SK-N-MC (cell line): ENCODE measurements at regions not wholly inside any gene's neighbourhood (a gene's known extent, or its start where the extent isn't known, plus 50 kb on each side); places are given as distances from the start of the nearest gene placed in this dataset.

Source experiments
- DNase-seq: peaks from one replicate; pipeline ENCODE4 v3.0.0-alpha.2; 2011; ENCODE audit warnings: low read depth, low spot score
- H3K27ac ChIP-seq: fragments of 200-600 bp; sonication (generic); 2 replicates; pipeline ENCODE4 v1.5.1; 2016; ENCODE audit warnings: mixed run types
- H3K36me3 ChIP-seq: fragments of 200-600 bp; sonication (generic); 2 replicates; pipeline ENCODE4 v1.6.1; 2017; ENCODE audit warnings: antibody characterized with exemption, low read length, mixed read lengths; ENCODE audit not compliant: insufficient read depth
- H3K4me3 ChIP-seq: fragments of 200-600 bp; sonication (generic); 2 replicates; pipeline ENCODE4 v1.5.1; 2016
- H3K9ac ChIP-seq: fragments of 200-600 bp; sonication (generic); 2 replicates; pipeline ENCODE4 v1.8.0; 2017; ENCODE audit warnings: mixed run types, mixed read lengths; ENCODE audit not compliant: insufficient read length
- H3K9me3 ChIP-seq: fragments of 200-600 bp; sonication (generic); 2 replicates; pipeline ENCODE4 v1.6.1; 2017; ENCODE audit warnings: low read depth, mild to moderate bottlenecking, antibody characterized with exemption, low read length, moderate library complexity, mixed read lengths
- EZH2 ChIP-seq: fragments of 200-600 bp; sonication (generic); IDR thresholded peaks from one replicate; pipeline ENCODE4 v1.6.1; 2017; ENCODE audit warnings: antibody characterized with exemption
- FOXP2 ChIP-seq: optimal IDR thresholded peaks from 2 replicates; pipeline ENCODE3; 2011; ENCODE audit warnings: mild to moderate bottlenecking, moderate library complexity; ENCODE audit not compliant: insufficient read depth; ENCODE audit errors: extremely low read length, control extremely low read depth
- POLR2AphosphoS5 ChIP-seq: IDR thresholded peaks from 2 replicates; pipeline ENCODE4 v1.6.1; 2012; ENCODE audit warnings: mild to moderate bottlenecking, low read depth, low read length, borderline replicate concordance

- H3K9me3 ChIP-seq: no peaks in the 10 kb centered on the region
- H3K4me3 ChIP-seq: no peak overlapping the region
- no peak overlapping the region for H3K27ac ChIP-seq
- no peak for TF ChIP-seq EZH2
- no peak for TF ChIP-seq POLR2AphosphoS5
- no peak for TF ChIP-seq FOXP2
- no peaks in the 10 kb centered on the region for H3K36me3 ChIP-seq
- DNase-seq: no peak
- H3K9ac ChIP-seq: no peak overlapping the region
Observed at GRCh38 chr9:85397005-85397404, 344.7 kb downstream of the AGTPBP1 start.

- Histone ChIP-seq H3K9ac (no peak overlapping the region), H3K9me3 (no peaks in the 10 kb centered on the region), H3K36me3 (no peaks in the 10 kb centered on the region), H3K4me3 (no peak overlapping the region), H3K27ac (no peak overlapping the region)
- TF ChIP-seq EZH2 (no peak), POLR2AphosphoS5 (no peak), FOXP2 (no peak)
- DNase-seq: no peak
Observed at GRCh38 chr9:85392260-85392659, 349.5 kb downstream of the AGTPBP1 start.

- Histone ChIP-seq H3K9ac (no peak overlapping the region), H3K27ac (no peak overlapping the region), H3K4me3 (no peak overlapping the region), H3K9me3 (no peaks in the 10 kb centered on the region), H3K36me3 (no peaks in the 10 kb centered on the region)
- DNase-seq: no peak
- TF ChIP-seq EZH2 (no peak), POLR2AphosphoS5 (no peak), FOXP2 (no peak)
Observed at GRCh38 chr9:85377731-85378289, 363.9 kb downstream of the AGTPBP1 start.

- TF ChIP-seq EZH2 (no peak), POLR2AphosphoS5 (no peak), FOXP2 (no peak)
- H3K36me3 ChIP-seq: no peaks in the 10 kb centered on the region
- no peak overlapping the region for H3K4me3 ChIP-seq
Observed at GRCh38 chr9:85368781-85369180, 373.0 kb downstream of the AGTPBP1 start.

GRCh38 chr9:85359161-85359560 lies 382.6 kb downstream of the AGTPBP1 start:
- Histone ChIP-seq H3K9me3 (no peaks in the 10 kb centered on the region), H3K27ac (no peak overlapping the region), H3K36me3 (no peaks in the 10 kb centered on the region), H3K9ac (no peak overlapping the region), H3K4me3 (no peak overlapping the region)
- no peak for DNase-seq
- TF ChIP-seq POLR2AphosphoS5 (no peak), FOXP2 (no peak)

More at GRCh38 chr9:85368781-85369180, 373.0 kb downstream of the AGTPBP1 start:
- H3K9ac ChIP-seq: no peak overlapping the region
- no peaks in the 10 kb centered on the region for H3K9me3 ChIP-seq
- no peak for DNase-seq
- H3K27ac ChIP-seq: no peak overlapping the region

- Histone ChIP-seq H3K9me3 (no peaks in the 10 kb centered on the region), H3K36me3 (no peaks in the 10 kb centered on the region), H3K27ac (no peak overlapping the region), H3K9ac (no peak overlapping the region), H3K4me3 (no peak overlapping the region)
- no peak for DNase-seq
- TF ChIP-seq POLR2AphosphoS5 (no peak), EZH2 (no peak)
Observed at GRCh38 chr9:85349046-85349445, 392.7 kb downstream of the AGTPBP1 start.

GRCh38 chr9:85347541-85347940 lies 394.2 kb downstream of the AGTPBP1 start:
- Histone ChIP-seq H3K9ac (no peak overlapping the region), H3K27ac (no peak overlapping the region), H3K36me3 (no peaks in the 10 kb centered on the region), H3K9me3 (no peaks in the 10 kb centered on the region), H3K4me3 (no peak overlapping the region)
- no peak for DNase-seq
- TF ChIP-seq FOXP2 (no peak), POLR2AphosphoS5 (no peak), EZH2 (no peak)

GRCh38 chr9:85344901-85345300 lies 396.9 kb downstream of the AGTPBP1 start:
- no peak for DNase-seq
- no peak overlapping the region for H3K9ac ChIP-seq
- H3K36me3 ChIP-seq: no peaks in the 10 kb centered on the region
- H3K9me3 ChIP-seq: no peaks in the 10 kb centered on the region
- TF ChIP-seq FOXP2 (no peak), EZH2 (no peak), POLR2AphosphoS5 (no peak)
- no peak overlapping the region for H3K4me3 ChIP-seq
- H3K27ac ChIP-seq: no peak overlapping the region

GRCh38 chr9:85339338-85339737 lies 402.4 kb downstream of the AGTPBP1 start:
- DNase-seq: no peak
- Histone ChIP-seq H3K9ac (no peak overlapping the region), H3K9me3 (no peaks in the 10 kb centered on the region), H3K36me3 (no peaks in the 10 kb centered on the region), H3K4me3 (no peak overlapping the region), H3K27ac (no peak overlapping the region)
- no peak for TF ChIP-seq FOXP2
- no peak for TF ChIP-seq POLR2AphosphoS5
- no peak for TF ChIP-seq EZH2
